MG63 (cell line): ENCODE measurements at regions not wholly inside any gene's neighbourhood (a gene's known extent, or its start where the extent isn't known, plus 50 kb on each side); places are given as distances from the start of the nearest gene placed in this dataset.
"Not testable (repeated sequence)": the region's sequence is repeated elsewhere in the genome, so short reads cannot be mapped to it uniquely, and the experiment has no call there.

Experiments used
- DNase-seq: peaks from one replicate; pipeline ENCODE4 v3.0.0-alpha.2; 2020
- H3K27me3 ChIP-seq: fragments of 250-450 bp; sonication (Bioruptor Pico); 2 replicates; pipeline ENCODE4 v1.5.1; 2020; ENCODE audit warnings: mild to moderate bottlenecking, moderate library complexity
- H3K36me3 ChIP-seq: fragments of 250-450 bp; sonication (Bioruptor Pico); 2 replicates; pipeline ENCODE4 v1.5.1; 2020; ENCODE audit warnings: mild to moderate bottlenecking, moderate library complexity
- H3K4me3 ChIP-seq: fragments of 250-450 bp; sonication (Bioruptor Pico); 2 replicates; pipeline ENCODE4 v1.5.1; 2020; ENCODE audit warnings: mild to moderate bottlenecking, moderate library complexity
- H3K9me3 ChIP-seq: fragments of 250-450 bp; sonication (Bioruptor Pico); 2 replicates; pipeline ENCODE4 v1.5.1; 2020; ENCODE audit warnings: mild to moderate bottlenecking, moderate library complexity

DNA sequence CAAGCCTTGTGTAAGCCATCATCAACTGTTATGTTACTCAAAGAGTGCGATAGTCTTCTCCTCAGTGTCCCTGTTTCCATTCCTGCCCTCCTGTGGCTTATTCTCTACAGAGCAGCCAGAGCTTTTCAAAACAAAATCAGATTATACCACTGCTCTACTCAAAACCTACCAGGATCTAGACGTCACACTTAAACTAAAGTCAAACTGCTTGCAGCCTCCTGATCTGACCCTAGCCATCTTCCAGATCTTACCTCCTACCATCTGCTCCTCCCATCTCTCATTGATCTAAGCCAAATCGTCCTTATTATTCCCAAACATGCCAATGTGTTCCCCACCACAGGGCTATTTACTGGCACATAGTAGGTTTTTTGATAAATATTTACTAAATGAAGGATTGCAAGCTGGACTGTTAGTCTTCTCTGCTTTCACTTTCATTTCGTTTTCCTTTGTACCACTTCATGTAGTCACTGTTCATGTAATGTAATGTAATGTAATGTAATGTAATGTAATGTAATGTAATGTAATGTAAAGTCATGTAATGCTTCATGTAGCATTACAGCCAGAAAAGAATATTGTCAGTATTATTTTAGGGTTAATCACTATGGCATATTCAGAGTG lies 116.1 kb downstream of the GPR37 start:
- Histone ChIP-seq H3K27me3 (no peaks in the 10 kb centered on the region), H3K4me3 (no peak overlapping the region), H3K9me3 (no peaks in the 10 kb centered on the region), H3K36me3 (no peaks in the 10 kb centered on the region)
- no peak for DNase-seq

DNA sequence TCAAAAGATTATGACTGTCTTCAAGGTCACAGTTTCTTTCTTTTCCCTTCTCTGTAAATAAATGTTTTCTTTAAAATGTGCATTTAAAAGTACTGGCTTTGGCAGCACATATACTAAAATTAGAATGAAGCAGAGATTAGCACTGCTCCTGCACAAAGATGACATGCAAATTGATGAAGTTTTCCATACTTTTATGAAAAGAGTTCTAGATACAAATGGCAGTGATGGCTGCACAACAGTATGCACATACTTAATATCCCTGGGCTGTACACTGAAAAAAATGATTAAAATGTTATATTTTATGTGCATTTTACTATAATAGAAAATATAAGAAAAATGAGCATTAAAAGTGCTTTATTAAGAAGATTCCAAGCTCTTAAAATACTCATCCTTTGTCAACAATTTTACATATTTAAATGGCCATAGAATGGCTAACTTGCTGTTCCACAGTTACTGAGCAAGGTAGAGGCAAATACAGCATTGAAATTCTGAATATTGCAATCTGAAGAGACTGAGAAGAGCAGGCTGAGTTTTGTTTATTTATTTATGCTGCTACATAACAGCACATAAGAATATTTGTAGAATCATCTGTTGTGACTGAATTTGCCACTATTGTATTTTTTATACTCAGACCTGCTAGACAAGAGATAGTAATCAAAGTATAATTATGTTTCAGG lies 117.8 kb downstream of the GPR37 start:
- no peaks in the 10 kb centered on the region for H3K27me3 ChIP-seq
- DNase-seq = no peak
- H3K9me3 ChIP-seq = no peaks in the 10 kb centered on the region
- H3K4me3 ChIP-seq = no peak overlapping the region
- H3K36me3 ChIP-seq = no peaks in the 10 kb centered on the region

DNA sequence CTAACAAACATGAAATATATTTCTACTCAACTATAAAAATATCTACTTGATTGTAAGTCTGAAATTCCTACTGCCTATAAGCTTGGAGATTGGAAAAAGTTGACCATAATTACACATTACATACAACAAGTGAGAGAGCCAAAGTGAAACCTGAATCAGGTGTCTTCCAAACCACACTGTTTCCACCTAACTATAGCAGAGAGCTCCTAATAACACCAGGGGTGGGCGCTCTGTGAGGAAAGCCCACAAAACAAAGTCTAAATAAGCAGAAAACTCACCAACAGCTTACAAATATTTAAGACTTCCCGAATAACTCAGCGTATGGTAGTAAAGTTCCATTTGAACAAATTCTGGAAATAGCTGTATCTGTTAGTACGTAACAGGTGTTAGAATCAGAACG lies 119.9 kb downstream of the GPR37 start:
- Histone ChIP-seq H3K27me3 (no peaks in the 10 kb centered on the region), H3K9me3 (no peaks in the 10 kb centered on the region), H3K4me3 (no peak overlapping the region), H3K36me3 (no peaks in the 10 kb centered on the region)
- DNase-seq = no peak

DNA sequence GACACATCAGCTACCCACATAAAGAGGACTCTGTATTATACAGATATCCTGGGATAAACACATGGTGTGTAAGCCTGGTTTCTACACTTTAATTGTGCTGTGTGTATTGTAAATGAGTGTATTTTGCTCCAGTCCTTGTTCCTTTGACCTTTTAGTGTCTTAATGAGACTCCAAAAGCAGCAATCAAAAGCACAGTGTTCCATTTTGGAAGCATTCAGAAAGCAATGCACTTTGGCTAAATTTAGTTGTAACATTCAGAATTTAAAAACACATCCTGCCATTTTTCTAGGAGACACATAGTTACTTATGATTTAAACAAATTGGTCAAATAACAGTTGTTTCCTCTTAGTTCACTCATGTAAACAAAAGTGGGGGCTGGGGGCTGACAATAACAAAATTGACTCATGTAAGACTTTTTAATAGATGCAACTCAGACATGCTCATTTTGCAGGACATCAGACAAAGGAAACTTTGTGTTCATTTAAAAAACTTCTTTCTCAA lies 122.2 kb downstream of the GPR37 start:
- Histone ChIP-seq H3K36me3 (no peaks in the 10 kb centered on the region), H3K4me3 (no peak overlapping the region), H3K27me3 (no peaks in the 10 kb centered on the region), H3K9me3 (no peaks in the 10 kb centered on the region)
- DNase-seq = no peak

DNA sequence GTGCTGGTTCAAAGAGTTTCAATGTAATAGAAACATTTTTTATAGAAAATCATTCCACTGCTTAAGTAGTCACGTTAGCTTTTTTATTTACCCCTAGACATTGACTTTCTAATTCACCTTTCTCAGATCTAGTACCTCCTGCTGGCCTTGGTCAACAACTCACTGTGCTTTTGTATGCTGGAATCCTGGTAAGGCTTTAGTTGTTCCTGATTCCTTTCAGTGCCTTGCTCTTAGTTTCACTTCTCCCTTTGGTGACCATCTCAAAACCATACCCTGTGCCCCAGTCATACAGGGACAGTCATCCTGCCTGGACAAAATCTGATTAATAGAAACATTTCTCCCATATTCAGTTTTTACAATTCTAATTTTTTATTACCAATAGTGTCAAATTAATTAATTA lies 130.2 kb downstream of the GPR37 start:
- H3K9me3 ChIP-seq = no peaks in the 10 kb centered on the region
- no peak for DNase-seq
- no peaks in the 10 kb centered on the region for H3K27me3 ChIP-seq
- no peak overlapping the region for H3K4me3 ChIP-seq
- H3K36me3 ChIP-seq = no peaks in the 10 kb centered on the region

DNA sequence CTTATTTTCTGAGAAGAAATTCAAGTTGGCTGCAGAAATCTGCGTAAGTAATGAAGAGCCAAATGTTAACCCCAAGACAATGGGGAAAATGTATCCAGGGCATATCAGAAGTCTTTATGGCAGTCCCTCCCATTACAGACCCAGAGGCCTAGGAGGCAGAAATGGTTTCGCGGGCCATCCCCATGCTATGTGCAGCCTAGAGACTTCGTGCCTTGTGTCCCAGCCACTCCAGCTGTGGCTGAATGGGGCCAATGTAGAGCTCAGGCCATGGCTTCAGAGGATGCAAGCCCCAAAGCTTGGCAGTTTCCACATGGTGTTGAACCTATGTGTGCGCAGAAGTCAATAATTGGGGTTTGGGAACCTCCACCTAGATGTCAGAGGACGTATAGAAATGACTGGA lies 131.9 kb downstream of the GPR37 start:
- H3K9me3 ChIP-seq = no peaks in the 10 kb centered on the region
- H3K36me3 ChIP-seq = no peaks in the 10 kb centered on the region
- H3K4me3 ChIP-seq = no peak overlapping the region
- DNase-seq = no peak
- H3K27me3 ChIP-seq = no peaks in the 10 kb centered on the region

DNA sequence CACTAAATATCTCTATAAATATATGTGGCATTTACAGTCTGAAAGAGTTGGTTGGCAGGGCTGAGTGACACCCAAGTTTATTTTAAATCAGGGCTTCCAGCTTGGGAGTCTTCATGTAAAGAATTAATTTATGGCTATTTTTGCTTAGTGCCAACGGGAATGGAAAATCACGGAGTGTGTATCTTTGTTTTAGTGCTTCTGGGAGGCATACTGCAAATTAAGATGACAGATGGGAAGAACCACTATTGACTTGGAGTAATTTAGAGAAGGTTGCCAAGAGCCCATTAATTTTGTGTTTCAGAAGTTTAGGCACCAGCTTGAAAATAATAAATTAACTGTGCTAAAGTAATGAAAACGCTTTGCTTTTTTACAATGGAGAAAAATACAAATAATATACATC lies 135.2 kb downstream of the GPR37 start:
- Histone ChIP-seq H3K36me3 (no peaks in the 10 kb centered on the region), H3K9me3 (no peaks in the 10 kb centered on the region), H3K27me3 (no peaks in the 10 kb centered on the region), H3K4me3 (no peak overlapping the region)
- no peak for DNase-seq

DNA sequence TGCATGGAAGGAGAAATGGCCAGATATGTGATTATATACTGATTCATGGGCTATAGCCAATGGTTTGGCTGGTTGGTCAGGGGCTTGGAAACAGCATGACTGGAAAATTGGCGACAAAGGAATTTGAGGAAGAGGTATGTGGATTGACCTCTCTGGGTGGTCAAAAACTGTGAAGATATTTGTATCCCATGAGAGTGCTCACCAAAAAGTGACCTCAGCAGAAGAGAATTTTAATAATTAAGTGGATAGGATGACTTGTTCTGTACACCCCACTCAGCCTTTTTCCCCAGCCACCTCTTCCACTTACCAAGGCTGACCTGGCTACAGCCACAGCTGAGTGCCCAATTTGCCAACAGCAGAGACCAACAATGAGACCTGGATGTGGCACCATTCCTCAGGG lies 146.7 kb downstream of the GPR37 start:
- Histone ChIP-seq H3K27me3 (no peaks in the 10 kb centered on the region), H3K36me3 (no peaks in the 10 kb centered on the region), H3K4me3 (no peak overlapping the region), H3K9me3 (no peaks in the 10 kb centered on the region)
- DNase-seq = no peak

DNA sequence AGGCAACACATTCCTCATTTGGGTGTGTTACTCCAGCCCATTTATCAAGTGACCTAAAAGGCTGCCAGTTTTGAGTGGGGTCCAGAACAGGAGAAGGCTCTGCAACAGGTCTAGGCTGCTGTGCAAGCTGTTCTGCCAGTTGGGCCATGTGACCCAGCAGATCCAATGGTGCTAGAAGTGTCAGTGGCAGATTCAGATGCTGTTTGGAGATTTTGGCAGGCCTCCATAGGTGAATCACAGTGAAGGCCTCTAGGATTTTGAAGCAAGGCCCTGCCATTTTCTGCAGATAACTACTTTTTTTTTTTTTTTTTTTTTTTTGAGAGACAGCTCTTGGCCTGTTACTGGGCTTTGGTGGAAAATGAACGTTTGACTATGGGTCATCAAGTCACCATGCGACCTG lies 147.5 kb downstream of the GPR37 start:
- H3K36me3 ChIP-seq, H3K9me3 ChIP-seq, H3K27me3 ChIP-seq, H3K4me3 ChIP-seq: not testable (repeated sequence)
- peak; percentile 21 for DNase-seq

DNA sequence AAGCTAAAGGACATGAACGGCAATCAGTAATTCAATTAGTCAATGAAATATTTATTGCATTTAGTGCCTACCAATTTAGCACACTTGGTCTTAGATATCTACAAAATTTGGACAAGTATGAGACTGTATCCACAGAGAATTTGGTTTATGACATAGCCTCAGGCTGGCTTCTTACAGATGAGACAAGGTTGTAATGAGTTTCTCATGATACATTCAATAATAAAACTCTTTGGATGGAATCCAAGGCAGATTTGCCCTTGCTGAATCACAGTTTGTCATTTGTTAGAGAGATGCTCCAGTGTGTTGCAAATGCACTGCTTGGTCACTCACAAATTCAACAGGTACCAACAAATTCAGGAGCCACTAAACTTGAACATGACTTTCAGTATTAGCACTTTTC lies 162.5 kb downstream of the GPR37 start:
- no peak for DNase-seq
- no peaks in the 10 kb centered on the region for H3K9me3 ChIP-seq
- H3K36me3 ChIP-seq = no peaks in the 10 kb centered on the region
- H3K4me3 ChIP-seq = no peak overlapping the region
- no peaks in the 10 kb centered on the region for H3K27me3 ChIP-seq

DNA sequence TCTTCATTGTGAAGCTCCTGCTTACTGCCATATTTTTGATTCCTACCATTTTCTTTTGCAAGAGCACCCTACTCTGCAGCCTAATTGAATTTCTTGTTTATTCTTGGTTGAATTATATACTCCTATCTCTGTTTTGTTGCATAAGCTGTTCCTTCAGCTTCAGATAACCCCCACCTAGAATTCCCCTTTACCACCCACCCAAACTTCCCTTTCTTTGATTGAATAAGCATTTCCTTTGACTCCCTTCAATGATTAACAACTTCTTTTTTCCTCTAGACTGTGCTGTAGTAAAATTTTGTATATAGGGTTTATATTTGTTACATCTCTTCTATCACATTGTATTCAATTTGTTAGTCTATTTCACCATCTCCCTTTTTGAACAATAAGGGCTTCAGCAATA lies 168.1 kb downstream of the GPR37 start:
- Histone ChIP-seq H3K9me3 (no peaks in the 10 kb centered on the region), H3K4me3 (no peak overlapping the region), H3K27me3 (no peaks in the 10 kb centered on the region), H3K36me3 (no peaks in the 10 kb centered on the region)
- DNase-seq = no peak

DNA sequence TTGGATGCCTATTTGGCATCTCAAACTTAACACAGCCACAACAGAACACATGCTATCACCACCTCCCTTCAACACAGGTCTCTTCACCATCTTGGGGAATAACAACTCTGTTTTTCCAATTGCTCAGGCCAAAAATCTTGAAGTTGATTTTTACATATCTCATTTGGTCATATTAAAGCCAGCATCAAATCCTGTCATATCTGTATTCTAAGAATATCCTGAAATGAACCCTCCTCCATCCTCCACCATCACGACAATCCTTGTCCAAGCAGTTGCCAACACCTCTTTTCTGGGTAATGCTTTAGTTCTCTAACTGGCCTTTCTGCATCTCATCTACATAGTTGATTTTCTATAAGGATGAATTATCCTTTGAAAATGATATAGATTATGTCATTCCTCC lies 168.7 kb downstream of the GPR37 start:
- H3K27me3 ChIP-seq = no peaks in the 10 kb centered on the region
- no peaks in the 10 kb centered on the region for H3K9me3 ChIP-seq
- no peak overlapping the region for H3K4me3 ChIP-seq
- DNase-seq = no peak
- no peaks in the 10 kb centered on the region for H3K36me3 ChIP-seq

DNA sequence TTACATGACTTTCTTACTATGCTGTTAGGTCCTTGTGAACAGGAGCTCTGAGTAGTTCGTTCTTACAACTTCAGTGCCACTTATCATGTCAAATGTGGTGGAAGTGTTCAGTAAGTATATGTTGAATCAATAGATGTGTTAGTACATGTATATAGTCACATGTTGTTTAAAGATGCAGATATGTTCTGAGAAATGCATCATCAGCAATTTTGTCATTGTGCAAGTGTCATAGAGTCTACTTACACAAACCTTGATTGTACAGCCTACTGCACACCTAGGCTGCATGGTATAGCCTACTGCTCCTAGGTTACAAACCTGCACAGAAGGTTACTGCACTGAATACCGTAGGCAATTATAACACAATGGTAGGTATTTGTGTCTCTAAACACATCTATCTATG lies 174.8 kb downstream of the GPR37 start:
- DNase-seq = no peak
- H3K27me3 ChIP-seq = no peaks in the 10 kb centered on the region
- no peaks in the 10 kb centered on the region for H3K36me3 ChIP-seq
- H3K9me3 ChIP-seq = no peaks in the 10 kb centered on the region
- H3K4me3 ChIP-seq = no peak overlapping the region

DNA sequence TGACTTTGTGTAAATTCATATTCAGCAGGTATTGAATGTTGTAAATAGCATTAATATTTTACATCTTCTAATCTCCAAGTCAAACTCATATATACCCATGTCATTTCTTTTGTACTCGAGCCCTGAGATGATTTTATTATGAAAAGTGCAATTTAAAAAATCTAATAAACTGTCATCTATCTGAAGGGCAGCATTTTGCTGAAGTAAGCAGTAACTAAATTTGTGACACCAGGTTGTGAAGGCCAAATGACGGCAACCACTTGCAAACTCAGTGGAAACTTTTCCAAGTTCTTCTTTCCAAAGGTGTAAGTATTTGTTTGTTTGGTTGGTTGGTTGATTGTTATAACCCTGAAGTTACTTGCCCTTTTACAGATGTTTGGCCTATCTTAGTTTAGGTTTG lies 188.3 kb downstream of the GPR37 start:
- DNase-seq = no peak
- no peaks in the 10 kb centered on the region for H3K27me3 ChIP-seq

DNA sequence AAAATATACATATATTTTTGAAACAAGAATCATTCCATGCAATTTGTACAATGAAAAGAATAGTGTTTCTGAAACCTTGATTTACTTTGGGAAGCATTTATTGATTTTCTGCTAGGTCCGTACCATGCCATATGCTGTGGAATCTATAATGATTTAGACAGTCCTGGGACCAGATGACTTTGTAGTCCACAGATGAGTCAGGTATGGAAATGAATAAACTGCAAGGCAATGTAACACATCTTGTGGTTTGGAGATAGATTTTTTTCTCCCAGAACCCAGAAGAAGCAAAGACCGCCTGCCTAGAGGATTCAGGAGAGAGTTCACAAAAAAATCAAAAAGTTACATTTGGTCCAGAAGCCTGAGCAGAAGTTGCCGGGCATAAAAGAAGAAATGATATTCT lies 190.4 kb downstream of the GPR37 start:
- Histone ChIP-seq H3K27me3 (no peaks in the 10 kb centered on the region), H3K36me3 (no peaks in the 10 kb centered on the region), H3K9me3 (no peaks in the 10 kb centered on the region), H3K4me3 (no peak overlapping the region)
- DNase-seq = no peak

More for the DNA sequence above, 188.3 kb downstream of the GPR37 start:
- Histone ChIP-seq H3K4me3 (no peak overlapping the region), H3K9me3 (no peaks in the 10 kb centered on the region), H3K36me3 (no peaks in the 10 kb centered on the region)

DNA sequence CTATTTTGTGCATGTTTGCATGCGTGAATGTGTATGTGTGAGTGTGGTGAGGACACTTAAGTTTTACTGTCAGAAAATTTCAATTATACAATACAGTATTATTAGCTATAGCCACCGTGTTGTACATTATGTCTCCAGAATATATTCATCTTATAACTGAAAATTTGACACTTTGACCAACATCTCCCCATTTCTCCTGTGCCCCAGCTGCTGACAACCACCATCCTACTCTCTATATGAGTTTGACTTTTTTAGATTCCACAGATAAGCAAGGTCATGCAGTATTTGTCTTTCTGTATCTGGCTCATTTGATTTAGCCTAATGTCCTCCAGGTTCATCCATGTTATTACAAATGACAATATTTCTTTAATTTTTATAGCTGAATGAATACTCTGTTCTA lies 195.0 kb downstream of the GPR37 start:
- Histone ChIP-seq H3K9me3 (no peaks in the 10 kb centered on the region), H3K27me3 (no peaks in the 10 kb centered on the region), H3K36me3 (no peaks in the 10 kb centered on the region), H3K4me3 (no peak overlapping the region)
- DNase-seq = no peak

DNA sequence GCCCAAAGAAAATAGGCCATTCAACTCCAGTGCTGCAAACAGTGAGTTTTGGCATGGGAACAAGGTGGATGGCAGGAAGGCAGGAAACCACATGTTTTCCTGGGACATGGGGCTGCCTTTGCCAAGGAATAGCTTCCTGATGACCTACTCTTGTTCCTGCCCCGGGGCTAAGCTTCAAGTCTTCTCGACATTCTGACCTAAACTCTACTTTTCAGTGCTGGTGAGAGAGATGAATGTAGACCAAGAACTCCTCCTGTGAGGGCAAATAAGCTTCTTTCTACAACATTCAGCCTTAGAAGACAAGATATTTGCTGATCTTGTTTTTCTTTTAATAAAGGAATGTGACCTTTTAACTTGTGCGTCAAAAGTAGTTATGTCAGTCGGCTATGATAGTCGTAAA lies 199.0 kb downstream of the GPR37 start:
- Histone ChIP-seq H3K4me3 (no peak overlapping the region), H3K36me3 (no peaks in the 10 kb centered on the region), H3K27me3 (no peaks in the 10 kb centered on the region), H3K9me3 (no peaks in the 10 kb centered on the region)
- peak; percentile 75 for DNase-seq

DNA sequence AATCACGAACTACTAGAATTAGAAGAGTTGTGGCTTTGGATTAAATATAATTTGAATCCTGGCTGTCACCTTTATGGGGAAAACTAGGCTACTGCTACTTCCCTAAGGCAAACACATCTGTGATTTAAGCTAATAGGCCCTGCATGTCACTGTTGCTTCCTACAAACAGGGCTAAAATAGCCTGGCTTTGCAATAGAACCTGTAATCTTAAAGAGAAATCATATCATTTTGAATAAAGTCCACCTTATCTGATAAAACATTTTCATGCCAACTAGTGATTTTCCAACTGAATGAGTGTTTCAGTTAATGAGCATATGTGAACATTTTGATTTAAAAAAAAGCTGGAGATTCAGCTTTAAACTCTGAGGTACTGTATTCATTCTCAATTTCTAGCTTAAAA lies 208.0 kb downstream of the GPR37 start:
- Histone ChIP-seq H3K36me3 (no peaks in the 10 kb centered on the region), H3K4me3 (no peak overlapping the region), H3K9me3 (no peaks in the 10 kb centered on the region), H3K27me3 (no peaks in the 10 kb centered on the region)
- no peak for DNase-seq
